Activated effector memory CD4-positive, alpha-beta T cell treated with anti-CD3 and anti-CD28 coated beads, Interleukin-2, amount 50 U/mL, for 16 hours (primary cell): ENCODE measurements at regions not wholly inside any gene's neighbourhood (a gene's known extent, or its start where the extent isn't known, plus 50 kb on each side); places are given as distances from the start of the nearest gene placed in this dataset.

Experiments used
- DNase-seq: peaks from one replicate; pipeline ENCODE4 v3.0.0-alpha.2; 2020

- no peak for DNase-seq
Measured at GRCh38 chr5:98993512-98993911, 64.7 kb upstream of the CHD1 start.

- DNase-seq = no peak
Measured at GRCh38 chr5:98992552-98992951, 63.7 kb upstream of the CHD1 start.

GRCh38 chr5:98989727-98990126 is 60.9 kb upstream of the CHD1 start:
- DNase-seq = no peak

- DNase-seq = no peak
Measured at GRCh38 chr5:98986587-98986986, 57.8 kb upstream of the CHD1 start.

GRCh38 chr5:98982880-98983279 is 54.1 kb upstream of the CHD1 start:
- no peak for DNase-seq
